GM18502 (cell line): ENCODE measurements at regions not wholly inside any gene's neighbourhood (a gene's known extent, or its start where the extent isn't known, plus 50 kb on each side); places are given as distances from the start of the nearest gene placed in this dataset.
A peak's percentile ranks its signal among the peaks of the same experiment; 100 is the strongest.

ENCODE experiments used
- ATAC-seq: cut with Tn5 transposase; IDR thresholded peaks from one replicate; pipeline ENCODE4 v1.9.1; 2021; ENCODE audit warnings: mild to moderate bottlenecking; ENCODE audit not compliant: unreplicated experiment, poor library complexity

DNA sequence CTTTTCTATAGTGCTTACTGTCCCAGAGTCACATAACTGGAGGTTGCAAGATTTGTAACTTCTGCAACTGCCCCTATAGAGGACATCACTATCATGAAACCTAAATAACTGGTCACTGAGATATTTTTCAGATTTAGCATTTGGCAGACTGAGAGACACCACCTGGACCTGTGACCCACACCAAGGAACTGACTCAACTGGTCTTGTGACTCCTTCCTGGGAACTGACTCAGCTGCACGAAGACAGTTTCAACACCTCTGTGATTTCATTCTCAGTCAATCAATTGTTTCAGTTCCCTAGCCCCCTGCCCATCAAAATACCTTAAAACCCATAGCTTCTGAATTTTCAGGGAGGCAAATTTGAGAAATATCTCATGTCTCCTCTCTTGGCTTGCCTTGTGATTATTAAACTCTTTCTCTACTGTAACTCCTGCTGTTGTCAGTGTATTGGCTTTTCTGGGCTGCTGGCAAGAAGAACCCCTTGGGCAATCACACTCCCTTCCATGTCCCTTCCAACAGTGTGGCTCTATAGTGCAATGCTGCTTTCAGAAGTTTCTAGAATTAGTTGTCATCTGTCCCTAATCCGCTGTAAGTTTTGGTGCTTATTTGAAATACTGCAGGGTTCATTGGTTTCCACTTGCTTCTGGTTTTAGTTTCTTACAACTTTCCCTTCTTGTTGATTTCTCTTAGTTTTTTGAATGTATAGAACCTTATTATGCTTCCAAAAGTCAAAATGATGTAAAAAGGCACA lies 127.8 kb upstream of the ADCY1 start:
- ATAC-seq = peak; percentile 67

DNA sequence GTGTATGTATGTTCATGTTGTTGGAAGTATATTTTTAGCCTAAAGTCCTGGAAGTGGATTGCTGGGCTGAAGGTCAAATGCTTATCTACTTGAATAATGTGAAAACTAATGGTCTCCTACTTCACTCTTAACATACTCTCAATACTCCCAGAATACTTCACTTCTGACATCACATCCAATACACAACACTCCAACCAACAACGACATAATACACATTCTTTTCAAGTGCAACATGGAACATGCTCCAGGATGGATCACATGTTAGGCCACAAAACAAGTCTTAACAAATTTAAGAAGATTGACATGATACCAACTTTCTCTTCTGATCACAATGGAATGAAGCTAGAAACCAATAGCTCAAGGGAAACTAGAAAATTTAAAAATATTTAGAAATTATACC lies 126.9 kb upstream of the ADCY1 start:
- ATAC-seq = no peak

DNA sequence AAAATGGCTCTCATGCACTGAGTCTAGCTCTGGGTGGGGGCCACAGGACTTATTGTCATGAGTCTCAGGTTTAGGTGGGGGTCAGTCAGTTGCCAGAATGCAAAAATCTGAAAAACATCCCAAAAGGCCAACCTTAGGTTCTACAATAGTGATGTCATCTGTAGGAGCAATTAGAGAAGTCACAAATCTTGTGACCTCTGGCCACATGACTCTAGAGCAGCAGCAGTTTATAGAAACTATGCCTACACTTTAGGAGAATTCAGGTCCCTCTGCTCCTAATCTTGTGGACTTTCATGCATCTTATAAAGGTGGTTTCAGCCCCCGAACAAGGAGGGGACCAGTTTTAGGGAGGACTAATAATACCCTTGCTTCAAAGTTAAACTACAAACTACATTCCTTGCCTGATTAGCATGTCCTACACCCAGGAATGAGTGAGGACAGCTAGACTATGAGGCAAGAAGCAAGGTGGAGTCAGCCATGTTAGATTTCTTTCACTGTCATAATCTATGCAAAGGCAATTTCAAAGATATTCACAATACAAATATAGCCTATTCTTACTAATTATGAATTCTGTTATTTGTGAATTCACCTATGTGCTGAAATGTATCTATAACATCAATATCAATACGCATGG lies 123.5 kb upstream of the ADCY1 start:
- no peak for ATAC-seq

DNA sequence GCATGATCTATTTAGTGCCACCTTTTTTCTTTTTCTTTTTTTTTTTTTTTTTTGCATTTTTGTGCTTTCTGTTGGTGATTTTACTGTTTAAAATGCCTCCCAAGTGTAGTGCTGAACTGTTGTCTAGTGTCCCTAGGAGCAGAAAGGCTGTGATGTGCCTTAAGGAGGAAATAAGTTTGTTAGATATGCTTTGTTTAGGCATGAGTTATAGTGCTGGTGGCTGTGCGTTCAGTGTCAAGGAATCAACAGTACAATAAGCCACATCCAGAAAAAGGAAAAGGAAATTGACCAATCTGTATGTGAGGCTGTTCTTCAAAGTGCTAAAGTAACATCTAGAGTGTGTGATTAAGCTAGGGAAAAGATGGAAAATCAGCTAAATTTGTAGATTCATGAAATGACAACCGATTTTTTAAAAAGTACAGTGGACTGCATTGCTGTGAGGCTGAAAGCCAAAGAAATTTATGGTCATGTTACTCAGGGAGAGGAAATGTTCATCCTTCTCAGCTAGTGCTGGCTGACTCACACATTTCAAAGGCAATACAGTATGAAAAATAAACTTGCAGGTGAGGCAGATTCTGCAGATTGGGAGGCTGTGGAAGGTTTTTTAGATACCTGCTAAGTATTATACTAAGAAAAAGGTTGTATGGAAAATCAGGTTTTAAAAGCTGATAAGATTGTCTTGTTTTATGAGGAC lies 122.7 kb upstream of the ADCY1 start:
- no peak for ATAC-seq

DNA sequence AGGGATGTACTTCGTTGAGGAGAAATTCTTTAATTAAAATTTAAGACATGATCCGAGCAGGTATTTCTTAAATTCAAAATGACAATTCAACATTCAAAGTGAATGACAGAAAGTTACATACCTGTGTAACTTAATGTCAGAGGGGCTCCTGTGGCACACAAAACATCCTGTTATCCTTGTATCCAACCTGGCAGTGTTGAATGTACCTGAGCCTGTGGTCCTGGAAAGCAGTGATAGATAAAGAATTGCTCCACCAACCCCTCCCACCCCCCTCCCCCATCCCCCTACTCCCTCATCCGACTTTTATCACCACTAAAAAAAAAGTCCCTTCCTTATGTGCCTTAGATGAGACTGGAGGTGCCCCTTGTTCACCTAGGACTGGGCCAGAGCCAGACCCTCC lies 119.4 kb upstream of the ADCY1 start:
- ATAC-seq = no peak

DNA sequence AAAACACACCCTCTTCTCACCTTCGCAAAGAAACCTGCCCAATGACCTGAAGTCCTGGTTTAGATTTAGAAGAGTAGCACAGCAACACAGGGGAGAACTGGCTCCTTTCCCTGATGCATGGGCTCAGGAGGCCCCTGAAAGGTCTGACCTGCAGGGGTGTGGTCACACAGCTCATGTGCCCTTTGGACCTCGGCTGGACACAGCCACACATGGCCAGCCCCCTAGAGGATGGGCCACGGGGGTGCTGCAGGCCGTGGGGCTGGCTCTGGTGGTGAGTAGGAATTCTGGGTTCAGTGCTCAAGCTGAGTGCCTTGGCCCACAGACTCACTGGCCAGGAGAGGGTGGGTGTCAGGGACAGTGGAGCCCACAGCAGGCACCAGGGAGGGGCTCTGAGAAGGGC lies 118.5 kb upstream of the ADCY1 start:
- ATAC-seq = no peak

DNA sequence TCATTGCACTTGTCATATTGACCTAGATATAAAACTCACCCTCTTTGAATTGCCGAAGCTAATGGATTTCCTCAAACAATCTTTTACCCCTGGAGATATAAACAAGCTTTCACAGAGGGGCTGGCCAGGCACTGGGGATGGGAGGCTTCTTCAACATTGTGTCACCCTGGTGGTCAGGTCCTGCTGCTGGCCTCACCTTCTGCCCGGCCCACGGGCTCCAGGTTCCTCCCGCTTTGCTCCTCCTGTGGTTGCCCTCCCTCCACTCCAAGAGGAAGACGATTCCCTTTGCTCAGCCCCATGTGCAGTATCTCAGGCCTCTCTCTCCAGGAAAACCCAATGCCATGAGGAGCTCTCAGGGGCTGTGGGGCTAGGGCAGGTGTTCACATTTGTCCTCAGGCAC lies 118.1 kb upstream of the ADCY1 start:
- no peak for ATAC-seq

DNA sequence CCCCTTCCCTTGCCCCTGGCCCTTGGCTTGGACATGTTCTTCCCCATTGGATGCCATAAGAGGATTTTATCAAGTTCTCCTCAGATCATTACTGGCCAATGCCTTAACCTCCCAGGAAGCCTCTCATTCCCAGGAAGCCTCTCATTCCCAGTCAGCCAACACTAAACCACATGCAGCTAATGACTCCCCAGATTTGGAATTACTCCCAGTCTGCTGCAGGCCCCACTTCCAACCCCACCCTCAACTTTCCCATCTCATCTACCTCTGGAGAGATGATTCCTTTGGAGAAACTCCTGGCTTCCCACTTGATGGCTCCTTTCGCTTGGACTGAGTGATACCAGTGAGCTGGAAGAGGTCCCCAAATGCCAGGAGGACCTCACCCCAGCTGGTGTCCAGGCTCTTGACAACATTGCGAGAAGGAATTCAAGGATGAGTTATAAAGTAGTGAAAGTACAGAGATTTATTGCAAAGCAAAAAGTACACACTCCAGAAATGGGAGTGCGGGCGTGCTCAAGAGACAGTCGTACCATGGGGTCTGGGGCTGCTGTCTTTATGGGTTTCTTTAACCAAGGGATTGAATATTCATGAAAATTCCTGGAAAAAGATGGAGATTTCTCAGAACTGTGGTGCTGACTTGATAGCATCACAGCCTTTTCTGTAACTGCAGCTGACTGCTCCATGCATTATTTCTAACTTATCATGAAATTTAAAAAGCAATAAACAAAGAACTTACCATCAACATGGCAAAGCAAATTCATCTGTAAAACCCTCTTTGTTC lies 117.2 kb upstream of the ADCY1 start:
- ATAC-seq = no peak

DNA sequence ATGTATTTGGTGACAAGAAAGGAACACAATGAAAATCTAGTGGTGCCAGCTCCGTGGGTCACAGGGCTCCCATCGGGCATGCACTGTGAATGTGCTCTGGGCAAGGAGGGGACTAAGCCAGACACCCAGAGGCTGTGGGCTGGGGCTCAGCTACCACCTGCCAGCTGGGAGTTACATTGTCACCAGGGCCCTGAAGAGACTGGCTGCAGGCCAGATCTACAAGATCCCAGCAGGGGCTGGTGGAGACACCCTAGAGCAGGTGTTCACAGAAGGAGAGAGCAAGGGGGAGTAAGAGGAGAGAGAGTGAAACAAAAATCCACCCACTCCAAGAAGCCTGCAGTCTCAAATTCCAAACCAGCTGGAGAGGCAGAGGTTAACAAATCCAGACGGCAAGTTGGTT lies 116.6 kb upstream of the ADCY1 start:
- ATAC-seq = no peak

DNA sequence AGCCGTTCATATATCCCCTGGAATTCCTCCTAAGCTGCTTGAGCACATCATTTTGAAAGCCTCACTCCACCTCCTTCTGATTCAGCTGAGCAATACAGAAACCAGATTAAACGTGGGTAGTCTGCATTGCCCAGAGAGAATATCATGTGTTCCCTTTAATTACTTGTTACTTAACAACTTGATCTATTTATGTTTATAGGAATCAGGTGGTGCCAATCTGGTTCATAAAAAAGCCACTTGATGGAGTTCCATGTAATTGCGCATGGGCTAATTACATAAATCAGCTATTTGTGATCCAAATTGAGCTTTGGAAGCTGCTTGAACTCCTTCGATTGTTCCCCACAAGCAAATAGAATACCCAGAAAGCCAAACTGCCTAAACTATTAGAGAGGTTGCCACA lies 114.7 kb upstream of the ADCY1 start:
- no peak for ATAC-seq

DNA sequence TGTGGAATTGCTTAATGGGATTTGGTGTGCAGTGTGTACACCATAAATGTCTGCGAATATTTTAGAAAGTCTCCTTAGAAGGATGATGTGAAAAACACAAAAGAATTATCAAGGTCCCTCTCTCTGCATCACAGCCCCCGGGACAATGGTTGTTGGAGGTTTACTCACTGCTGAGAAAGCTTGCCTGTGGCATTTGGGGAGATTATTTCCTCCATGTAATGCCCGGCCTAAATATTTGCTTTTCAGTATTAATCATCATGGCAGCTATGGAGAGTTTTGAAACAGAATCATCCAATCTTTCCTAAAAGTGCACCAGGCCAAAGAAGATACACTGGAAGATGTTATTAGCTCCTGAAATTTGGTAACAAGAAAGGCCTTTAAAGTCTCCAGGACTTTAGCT lies 113.8 kb upstream of the ADCY1 start:
- no peak for ATAC-seq

DNA sequence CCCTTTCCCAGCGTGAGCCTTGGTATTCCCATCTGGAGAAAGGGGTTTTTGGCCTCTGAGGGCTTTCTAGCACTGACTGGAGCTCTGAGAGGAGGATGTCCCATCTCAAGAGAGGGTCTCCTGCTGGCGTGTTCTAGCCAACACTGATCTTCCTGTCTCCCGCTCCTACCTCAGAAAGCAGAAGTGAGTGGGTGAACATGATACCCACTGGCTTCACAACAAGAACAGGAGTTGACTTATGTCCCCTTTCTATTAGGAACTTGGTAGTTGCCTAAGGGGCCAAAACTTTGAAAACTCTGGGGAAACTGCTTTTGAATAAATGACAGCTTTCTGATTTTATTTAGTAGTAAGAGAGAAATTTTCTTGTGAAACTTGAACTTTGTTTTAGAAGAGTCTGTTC lies 113.1 kb upstream of the ADCY1 start:
- no peak for ATAC-seq

DNA sequence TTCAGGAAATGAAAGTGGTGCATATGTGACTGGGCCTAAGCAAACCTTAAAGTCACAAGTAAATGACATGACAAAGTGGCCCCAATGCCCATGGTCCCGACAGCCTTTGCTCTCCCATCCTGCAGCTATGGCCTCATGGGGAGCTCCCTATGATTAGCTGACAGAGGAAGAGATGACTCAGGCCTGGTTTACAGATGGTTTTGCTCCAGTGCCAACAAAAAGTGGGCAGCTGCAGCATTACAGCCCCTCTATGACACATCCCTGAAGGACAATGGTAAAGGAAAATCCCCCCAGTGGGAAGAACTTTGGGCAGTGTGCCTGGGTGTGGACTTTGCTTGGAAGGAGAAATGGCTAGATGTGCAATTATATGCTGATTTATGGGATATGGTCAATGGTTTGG lies 105.1 kb upstream of the ADCY1 start:
- no peak for ATAC-seq

DNA sequence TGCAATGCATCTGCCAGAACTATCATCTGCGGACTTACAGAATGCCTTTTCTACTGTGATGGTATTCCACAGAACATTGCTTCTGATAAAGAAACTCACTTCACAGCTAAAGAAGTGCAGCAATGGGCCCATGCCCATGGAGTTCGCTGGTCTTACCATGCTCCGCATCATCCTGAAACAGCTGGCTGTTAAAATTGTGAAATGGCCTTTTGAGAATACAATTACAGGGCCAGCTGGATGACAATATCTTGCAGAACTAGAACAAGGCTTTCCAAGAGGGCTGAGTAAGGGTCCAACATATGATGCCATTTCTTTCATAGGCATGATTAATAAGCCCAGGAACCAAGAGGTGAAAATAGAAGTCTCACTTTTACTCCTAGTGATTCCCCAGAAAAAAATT lies 104.1 kb upstream of the ADCY1 start:
- ATAC-seq = no peak

DNA sequence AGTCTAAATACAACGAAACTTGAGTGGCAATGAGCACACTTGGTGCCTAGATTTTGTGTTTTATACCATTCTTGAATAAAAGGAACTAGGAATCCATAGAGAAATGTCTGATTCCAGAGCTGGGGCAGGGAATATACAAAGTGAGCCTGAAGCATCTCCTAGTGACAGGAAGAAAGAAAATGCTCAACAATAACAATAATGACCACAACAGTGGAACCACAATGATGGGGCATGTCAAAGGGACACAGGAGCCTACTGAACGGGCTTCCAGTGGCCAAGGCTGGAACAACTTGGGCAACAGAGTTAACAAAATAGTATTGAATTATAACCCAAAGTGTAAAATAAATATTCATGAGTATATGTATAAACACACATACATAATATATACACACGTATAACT lies 94.4 kb upstream of the ADCY1 start:
- no peak for ATAC-seq

DNA sequence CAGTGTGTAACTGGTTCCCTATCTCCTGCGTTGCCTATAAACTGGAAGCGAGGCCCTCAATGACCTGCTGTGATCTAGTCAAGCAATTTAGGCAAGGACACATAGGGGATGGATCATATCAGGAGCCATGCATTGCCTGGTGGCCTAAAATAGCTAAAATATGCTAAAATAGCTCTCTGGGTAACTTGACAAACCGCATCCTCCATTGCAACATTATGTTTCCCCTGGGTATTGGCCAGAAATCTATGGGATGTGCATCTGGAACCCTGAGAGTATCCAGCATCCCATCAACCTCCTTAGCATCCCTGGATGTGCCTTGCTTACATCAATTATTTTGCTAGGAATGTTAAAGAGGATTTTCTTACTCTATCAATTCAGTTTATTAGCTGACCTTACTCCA lies 91.7 kb upstream of the ADCY1 start:
- ATAC-seq = no peak

DNA sequence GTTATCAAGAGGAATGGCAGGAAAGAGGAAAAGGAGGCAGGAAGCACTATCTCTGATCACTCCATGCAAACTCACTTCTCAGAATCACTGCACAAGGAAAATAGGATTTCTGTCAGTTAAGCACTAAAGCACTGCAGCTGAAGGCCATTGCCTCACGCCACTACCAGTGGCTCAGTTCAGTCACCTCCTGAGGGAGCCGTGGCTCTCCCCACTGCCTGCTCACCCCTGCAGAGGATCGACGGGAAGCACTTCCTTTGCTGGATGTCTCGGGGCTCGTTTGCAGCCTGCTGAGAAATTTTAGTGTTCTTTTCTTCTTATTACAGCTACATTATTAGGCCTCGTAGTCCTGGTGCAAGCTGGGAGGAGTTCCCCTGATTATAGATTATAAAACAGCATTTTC lies 90.1 kb upstream of the ADCY1 start:
- ATAC-seq = no peak

DNA sequence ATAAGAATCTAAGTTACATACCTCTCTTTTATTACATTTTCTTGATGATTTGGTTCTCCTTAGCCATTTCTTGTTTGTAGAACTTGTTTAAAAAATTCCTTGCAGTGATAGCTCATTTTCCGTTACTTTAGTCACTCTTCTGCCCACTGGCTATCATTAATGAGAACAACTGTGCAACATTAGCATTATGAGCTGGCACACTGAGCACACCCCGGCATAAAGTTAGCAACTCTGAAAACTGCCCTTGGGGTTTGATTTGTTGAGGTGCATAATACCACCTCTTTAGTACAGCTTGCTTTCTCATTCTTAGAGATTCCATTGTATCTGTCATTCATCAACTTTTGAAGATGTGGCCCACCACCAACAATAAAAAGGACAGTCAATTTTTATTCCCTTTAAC lies 87.6 kb upstream of the ADCY1 start:
- no peak for ATAC-seq

DNA sequence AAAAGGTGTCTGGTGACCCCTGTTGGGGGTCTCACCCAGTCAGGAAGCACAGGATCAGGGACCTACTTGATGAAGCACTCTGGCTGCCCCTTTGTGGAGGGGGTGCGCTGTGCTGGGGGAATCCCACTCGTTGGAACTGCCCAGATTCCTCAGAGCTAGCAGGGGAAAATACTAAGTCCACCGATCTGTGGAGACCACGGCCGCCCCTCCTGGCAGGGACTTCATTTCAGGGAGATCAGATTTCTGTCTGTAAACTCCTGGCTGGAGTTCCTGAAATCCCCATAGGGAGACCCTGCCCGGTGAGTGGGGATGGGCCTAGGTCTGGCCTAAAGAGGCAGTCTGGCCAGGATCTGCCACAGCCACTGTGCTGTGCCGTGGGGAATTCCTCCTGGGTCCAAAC lies 79.3 kb upstream of the ADCY1 start:
- no peak for ATAC-seq

DNA sequence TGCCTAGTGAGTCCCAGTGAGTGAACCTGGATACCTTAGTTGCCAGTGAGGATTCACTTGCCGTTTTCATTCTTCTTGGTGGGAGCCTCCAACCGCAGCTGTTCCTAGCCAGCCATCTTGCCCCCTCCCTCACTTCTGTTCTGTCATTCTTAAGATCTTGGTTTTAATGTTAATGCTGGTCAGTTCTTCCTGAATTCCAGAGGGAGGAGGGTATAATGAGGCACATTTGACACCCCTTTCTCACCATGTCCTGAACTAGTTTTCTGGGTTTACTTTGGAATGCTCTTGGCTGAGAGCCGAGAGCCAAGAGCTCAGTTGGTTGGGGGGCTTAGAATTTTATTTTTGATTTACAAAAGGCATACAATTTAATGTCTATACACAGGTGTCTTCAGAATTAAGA lies 78.5 kb upstream of the ADCY1 start:
- no peak for ATAC-seq

DNA sequence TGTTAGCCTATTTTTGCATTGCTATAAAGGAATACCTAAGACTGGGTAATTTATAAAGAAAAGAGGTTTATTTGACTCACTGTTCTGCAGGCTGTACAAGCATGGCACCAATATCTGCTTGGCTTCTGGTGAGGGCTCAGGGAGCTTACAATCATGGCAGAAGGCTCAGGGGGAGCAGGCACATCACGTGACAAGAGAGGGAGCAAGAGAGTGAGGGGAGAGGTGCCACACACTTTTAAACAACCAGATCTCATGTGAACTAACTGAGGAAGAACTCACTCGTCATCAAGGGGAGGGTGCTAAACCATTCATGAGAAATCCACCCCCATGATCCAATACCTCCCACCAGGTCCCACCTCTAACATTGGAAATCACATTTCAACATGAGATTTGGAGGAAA lies 73.9 kb upstream of the ADCY1 start:
- ATAC-seq = no peak
